Progenitor cell of endocrine pancreas (in vitro differentiated cells): ENCODE measurements at regions not wholly inside any gene's neighbourhood (a gene's known extent, or its start where the extent isn't known, plus 50 kb on each side); places are given as distances from the start of the nearest gene placed in this dataset.

Source experiments
- DNase-seq: peaks from one replicate; pipeline ENCODE4 v3.0.0; 2021; ENCODE audit warnings: low spot score; ENCODE audit not compliant: unreplicated experiment
- H3K27ac Mint-ChIP-seq: 2 replicates; pipeline ENCODE4 v1.8.0; 2021; ENCODE audit warnings: mild to moderate bottlenecking, moderate library complexity, mixed read lengths
- H3K27me3 Mint-ChIP-seq: 2 replicates; pipeline ENCODE4 v1.8.0; 2021; ENCODE audit warnings: mixed read lengths
- H3K36me3 Mint-ChIP-seq: 2 replicates; pipeline ENCODE4 v1.8.0; 2022; ENCODE audit warnings: mixed read lengths; ENCODE audit not compliant: insufficient read depth
- H3K4me1 Mint-ChIP-seq: 2 replicates; pipeline ENCODE4 v1.8.0; 2021; ENCODE audit warnings: low read depth, mixed read lengths
- H3K4me3 Mint-ChIP-seq: 2 replicates; pipeline ENCODE4 v1.8.0; 2021; ENCODE audit warnings: low read depth, mild to moderate bottlenecking, moderate library complexity, mixed read lengths
- H3K9me3 Mint-ChIP-seq: 2 replicates; pipeline ENCODE4 v1.8.0; 2021; ENCODE audit warnings: low read depth, mixed read lengths
- CTCF ChIP-seq: fragments of 200-600 bp; sonication (generic); IDR thresholded peaks from one replicate; pipeline ENCODE4 v1.5.0; 2021; ENCODE audit warnings: antibody characterized with exemption, mild to moderate bottlenecking; ENCODE audit not compliant: unreplicated experiment

DNA sequence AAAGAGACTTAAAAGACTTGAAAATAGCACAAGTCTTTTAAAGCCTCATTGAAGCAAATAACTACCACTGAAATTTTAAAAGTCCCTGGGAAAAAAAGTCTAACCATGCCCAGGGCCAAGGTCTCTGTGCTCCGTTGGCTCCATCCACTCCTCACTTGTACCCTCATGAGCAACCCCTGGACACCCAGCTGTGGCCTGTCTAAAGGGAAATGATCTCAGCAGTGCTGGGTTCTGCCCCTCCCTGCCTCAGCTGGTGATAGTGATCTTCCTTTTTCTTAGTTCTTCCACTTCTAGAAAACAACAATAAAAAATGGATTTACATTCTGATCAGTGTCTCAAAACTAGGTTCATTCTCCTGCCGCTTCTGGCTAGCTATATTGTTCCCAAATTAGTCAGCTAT lies 423.5 kb upstream of the ADAMTS5 start:
- H3K9me3 Mint-ChIP-seq: no peaks in the 10 kb centered on the region
- H3K4me1 Mint-ChIP-seq: no peaks in the 10 kb centered on the region
- no peak overlapping the region for H3K27ac Mint-ChIP-seq
- H3K36me3 Mint-ChIP-seq: no peaks in the 10 kb centered on the region
- H3K27me3 Mint-ChIP-seq: no peaks in the 10 kb centered on the region
- no peak for DNase-seq
- no peak for TF ChIP-seq CTCF
- H3K4me3 Mint-ChIP-seq: no peak overlapping the region

DNA sequence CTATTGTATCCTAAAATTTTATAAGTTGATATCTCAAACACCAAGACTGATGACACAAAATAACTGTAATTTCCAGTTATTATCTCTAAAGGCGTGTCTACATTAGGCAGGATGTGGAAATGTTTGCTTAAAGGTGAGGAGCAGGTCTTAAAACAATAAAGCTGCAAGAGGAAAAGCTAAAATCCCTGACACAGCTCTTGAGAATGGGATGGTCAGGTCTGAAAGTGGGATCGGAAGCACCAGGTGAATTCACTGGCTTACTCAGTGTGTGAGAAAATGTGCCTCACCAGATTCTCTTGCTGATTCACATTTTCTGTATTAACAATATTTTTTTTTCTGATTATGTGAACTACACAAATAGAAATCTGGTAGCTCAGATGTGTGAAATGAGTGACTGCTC lies 421.9 kb upstream of the ADAMTS5 start:
- no peaks in the 10 kb centered on the region for H3K9me3 Mint-ChIP-seq
- H3K4me1 Mint-ChIP-seq: no peaks in the 10 kb centered on the region
- H3K27me3 Mint-ChIP-seq: no peaks in the 10 kb centered on the region
- TF ChIP-seq CTCF: no peak
- no peaks in the 10 kb centered on the region for H3K36me3 Mint-ChIP-seq
- no peak for DNase-seq
- H3K27ac Mint-ChIP-seq: no peak overlapping the region
- no peak overlapping the region for H3K4me3 Mint-ChIP-seq

DNA sequence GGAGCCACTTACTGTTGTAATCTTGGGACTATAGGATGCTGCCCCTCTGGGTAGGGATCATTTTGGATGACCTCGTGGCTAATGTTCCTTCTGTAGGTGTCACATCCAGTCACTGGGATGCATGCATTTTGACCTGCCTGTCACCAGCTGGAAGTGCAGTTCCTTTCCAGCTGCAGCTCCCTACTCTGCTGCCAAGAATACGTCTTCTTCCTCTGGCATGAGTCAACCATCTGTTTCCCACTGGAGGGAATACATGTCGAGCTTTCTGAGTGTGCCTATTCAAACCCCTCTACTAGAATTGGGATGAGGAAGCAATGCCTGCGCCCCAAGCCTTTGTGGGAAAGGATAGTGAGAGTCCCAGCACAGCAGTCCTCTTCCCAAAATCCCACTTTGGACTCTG lies 415.5 kb upstream of the ADAMTS5 start:
- Mint-ChIP-seq H3K4me1 (no peaks in the 10 kb centered on the region), H3K27ac (no peak overlapping the region), H3K9me3 (no peaks in the 10 kb centered on the region), H3K4me3 (no peak overlapping the region), H3K36me3 (no peaks in the 10 kb centered on the region), H3K27me3 (no peaks in the 10 kb centered on the region)
- no peak for TF ChIP-seq CTCF
- no peak for DNase-seq

GRCh38 chr21:27380303-27380702 lies 413.4 kb upstream of the ADAMTS5 start:
- no peaks in the 10 kb centered on the region for H3K9me3 Mint-ChIP-seq
- H3K27ac Mint-ChIP-seq: no peak overlapping the region
- DNase-seq: no peak
- no peaks in the 10 kb centered on the region for H3K27me3 Mint-ChIP-seq
- TF ChIP-seq CTCF: no peak
- H3K4me1 Mint-ChIP-seq: no peaks in the 10 kb centered on the region
- H3K4me3 Mint-ChIP-seq: no peak overlapping the region
- H3K36me3 Mint-ChIP-seq: no peaks in the 10 kb centered on the region

- H3K9me3 Mint-ChIP-seq: no peaks in the 10 kb centered on the region
- no peaks in the 10 kb centered on the region for H3K4me1 Mint-ChIP-seq
- no peaks in the 10 kb centered on the region for H3K36me3 Mint-ChIP-seq
- no peaks in the 10 kb centered on the region for H3K27me3 Mint-ChIP-seq
- H3K27ac Mint-ChIP-seq: no peak overlapping the region
- no peak for DNase-seq
- H3K4me3 Mint-ChIP-seq: no peak overlapping the region
- TF ChIP-seq CTCF: no peak
These were observed 412.5 kb upstream of the ADAMTS5 start for GRCh38 chr21:27379354-27379753.
